ENCODE measurements at regions not wholly inside any gene's neighbourhood (a gene's known extent, or its start where the extent isn't known, plus 50 kb on each side); places are given as distances from the start of the nearest gene placed in this dataset.
"Not testable (repeated sequence)": the region's sequence is repeated elsewhere in the genome, so short reads cannot be mapped to it uniquely, and the experiment has no call there.

DNA sequence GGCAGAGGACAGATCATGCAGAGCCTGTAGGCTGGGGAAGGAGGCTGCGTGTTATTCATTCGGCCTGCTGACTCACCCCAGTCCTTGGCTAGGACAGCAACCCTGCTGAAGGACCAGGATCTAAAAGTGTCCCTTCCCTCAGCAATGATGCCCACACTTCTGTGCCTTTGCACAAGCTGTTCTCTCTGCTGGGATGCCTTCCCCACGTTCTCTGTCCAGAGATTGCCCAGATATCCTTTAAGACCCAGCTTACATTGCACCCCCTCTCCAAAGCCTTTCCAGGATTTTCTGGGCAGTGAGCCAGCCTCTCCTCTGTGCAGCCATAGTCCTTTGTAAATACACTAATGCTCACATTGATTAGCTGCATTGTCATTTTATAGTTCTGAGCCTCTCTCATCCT lies 99.3 kb upstream of the CHD6 start:
- DNase-seq (ENCODE audit: low read depth): no peak

DNA sequence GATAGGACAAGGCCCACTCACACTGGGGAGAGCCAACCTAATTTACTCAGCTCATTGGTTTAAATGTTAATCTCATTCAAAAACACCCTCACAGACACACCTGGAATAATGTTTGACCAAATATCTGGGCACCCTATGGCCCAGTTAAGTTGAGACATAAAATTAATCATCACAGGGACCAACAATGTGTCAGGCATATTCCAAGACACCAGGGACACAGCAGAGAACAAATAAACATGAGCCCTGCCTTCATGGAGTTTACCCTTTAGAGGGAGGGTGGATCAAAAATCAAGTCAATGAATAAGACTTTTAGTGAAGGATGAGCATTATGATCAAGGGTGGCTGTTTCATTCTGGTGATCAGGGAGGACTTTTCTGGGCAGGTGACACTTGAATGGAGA lies 98.7 kb upstream of the CHD6 start:
- no peak for DNase-seq (ENCODE audit: low read depth)

DNA sequence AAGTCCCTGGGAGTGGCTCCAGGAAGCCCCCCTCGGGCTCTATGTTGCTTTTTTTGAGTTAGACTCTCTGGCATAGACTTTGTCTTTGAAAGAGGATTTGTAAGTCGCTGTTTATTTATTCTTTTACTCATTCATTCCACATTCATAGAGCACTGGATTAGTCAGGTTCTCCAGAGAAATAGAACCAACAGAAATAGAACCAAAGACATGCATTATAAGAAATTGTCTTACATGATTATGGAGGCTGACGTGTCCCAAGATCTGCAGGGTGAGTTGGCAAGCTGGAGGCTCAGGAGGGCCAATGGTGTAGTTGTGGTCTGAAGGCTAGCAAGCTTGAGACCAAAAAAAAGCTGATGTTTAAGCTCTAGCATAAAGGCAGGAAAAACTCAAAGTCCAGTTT lies 98.3 kb upstream of the CHD6 start:
- no peak for DNase-seq (ENCODE audit: low read depth)

DNA sequence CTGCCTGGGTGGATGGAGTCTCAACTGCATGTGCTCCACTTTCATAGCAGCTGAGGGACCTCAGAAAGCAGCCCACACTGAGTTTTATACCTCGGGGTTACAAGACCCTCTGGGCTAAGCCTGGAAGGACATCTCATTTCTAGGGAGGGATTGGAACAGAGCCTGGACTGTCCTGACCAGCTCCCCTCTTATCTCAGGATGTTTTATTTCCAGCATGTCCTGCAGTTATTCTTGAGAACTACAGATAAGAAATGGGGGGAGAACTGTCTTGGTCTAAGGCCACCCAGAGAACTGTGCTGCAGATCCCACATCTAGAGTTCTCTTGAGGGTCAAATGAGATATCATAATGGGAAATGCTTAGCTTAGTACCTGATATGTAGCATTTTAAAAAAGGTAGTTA lies 97.3 kb upstream of the CHD6 start:
- DNase-seq (ENCODE audit: low read depth): no peak

DNA sequence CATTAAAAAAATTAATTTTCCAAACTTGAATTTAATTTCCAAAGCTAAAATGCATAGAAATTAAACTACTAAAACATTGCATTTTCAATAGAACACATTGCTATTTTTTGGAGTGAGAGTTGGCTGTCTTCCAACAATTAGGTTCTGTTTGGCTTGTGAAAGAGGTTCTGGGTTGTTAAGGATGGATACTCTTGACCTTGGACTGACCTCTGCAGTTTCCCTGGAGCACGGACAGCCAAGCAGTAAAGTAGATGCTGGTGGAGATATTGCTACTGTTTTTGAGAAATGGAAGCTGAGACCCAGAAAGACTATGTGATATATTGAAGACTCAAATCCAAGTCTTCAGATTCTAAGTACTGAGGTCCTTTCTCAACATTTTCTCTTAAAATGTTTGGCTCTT lies 95.9 kb upstream of the CHD6 start:
- DNase-seq (ENCODE audit: low read depth): no peak

DNA sequence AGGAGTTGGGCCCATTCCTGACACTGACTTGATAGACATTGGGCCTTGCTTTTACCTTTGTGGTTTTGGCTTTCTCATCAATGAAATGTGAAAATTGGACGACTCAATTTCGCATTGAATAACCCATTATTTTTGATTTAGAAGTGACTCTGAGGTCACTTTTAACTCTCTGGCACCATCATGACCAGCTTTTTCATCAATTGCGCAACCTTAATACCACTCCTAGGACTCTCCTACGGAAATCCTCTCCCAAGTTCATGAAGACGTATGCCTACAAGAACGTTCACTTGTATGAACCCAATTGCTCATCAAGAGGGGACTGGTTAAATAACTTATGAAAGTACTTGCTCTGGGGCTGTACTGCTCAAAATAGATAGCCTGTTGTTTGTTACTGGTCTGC lies 86.7 kb upstream of the CHD6 start:
- DNase-seq (ENCODE audit: low read depth): no peak

DNA sequence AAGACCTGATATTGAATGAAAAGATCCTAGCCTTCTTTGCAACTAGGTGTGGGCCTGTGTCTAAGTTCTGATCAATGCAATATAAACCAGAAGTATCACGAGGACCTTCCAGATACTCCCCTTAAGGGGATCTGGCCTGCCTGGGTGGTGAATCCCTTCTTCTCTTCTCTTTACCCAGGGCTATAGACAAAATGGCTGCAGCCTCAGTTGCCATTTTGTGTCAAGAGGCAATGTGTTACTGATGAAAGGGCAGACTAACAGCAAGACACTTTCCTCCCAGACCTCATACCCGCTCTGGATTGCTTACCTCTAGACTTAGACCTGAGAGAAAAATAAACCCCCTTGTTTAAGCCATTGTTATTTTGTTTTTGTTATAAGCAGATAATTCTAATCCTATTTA lies 84.5 kb upstream of the CHD6 start:
- no peak for DNase-seq (ENCODE audit: low read depth)

DNA sequence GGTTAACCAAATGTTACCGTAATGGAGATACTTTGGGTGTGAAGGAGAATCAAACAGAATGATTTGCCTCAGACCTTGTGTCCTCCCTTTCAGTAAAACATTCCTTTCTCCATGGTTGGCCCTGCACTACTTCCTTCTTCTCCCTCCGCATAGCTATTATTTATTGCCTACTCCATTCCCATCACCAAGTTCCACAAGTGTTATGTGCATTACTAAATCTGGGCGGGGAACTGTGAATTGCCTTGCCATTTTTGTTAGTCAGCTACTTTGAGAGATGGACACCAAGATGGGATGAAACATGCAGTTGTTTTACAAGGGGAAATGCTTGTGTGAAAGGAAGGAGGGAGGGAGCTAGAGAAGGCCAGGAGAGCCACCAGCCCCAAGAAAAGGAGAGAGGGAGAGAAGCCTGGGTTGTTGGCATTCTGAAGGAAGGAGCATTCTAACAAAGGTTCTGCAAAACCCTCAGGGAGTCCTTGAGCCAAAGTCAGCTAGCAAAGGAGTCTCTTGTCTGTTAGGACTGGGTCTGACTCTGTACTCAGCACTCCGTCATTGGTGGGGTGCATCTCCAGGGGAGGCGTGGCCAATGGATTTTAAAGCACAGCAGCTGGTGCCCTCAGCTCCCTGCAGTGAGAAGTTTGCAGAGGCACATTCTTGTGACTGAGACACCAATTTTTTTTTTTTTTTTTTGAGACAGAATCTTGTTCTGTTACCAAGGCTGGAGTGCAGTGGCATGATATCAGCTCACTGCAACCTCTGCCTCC lies 83.6 kb upstream of the CHD6 start:
- DNase-seq (ENCODE audit: low read depth): no peak

DNA sequence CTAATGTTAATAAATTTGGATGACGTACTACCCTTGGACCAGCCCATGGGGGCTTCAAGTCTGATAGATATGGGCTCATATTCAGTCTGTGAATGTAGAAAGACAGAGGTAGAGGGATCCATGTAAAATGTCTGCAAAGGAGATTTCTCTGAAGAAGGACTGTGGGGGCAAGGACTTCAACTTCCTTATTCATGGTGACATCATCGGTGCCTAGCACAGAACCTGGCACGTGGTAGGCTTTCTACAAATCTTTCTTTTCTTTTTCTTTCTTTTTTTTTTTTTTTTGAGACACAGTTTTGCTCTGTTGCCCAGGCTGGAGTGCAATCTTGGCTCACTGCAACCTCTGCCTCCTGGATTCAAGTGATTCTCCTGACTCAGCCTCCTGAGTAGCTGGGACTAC lies 81.5 kb upstream of the CHD6 start:
- DNase-seq (ENCODE audit: low read depth): not testable (repeated sequence)

DNA sequence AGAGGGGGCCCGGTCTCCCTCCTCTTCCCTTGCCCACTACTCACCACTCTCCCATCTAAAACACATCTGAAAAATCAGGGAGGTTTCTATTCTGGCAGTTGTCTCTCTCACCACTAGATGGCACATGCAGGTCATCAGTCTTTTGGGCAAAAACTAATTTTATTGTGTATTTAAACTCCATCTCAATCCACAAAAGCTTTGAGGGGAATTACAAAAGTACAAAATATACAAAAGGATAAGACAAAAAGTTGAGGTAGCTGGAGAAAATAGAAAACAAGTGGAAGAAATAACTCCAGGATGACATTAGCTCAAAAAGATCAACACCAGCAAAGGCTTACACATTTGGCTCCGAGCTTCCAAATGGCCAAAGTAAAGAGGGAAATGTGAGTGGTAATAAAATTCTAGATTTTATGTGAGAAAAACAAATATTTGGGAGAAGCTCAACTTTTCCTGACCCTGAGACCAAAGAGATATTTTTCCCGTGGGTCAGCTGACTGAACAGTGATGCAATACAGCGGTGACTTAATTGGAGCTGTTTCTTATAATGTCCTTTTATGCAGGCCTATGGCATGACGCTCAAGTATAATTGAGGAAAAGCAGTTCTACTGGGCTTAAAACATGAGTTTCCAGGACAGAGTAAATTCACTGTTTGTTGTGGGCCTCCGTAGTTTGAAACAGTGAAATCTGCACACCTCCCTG lies 79.8 kb upstream of the CHD6 start:
- DNase-seq (ENCODE audit: low read depth): no peak

DNA sequence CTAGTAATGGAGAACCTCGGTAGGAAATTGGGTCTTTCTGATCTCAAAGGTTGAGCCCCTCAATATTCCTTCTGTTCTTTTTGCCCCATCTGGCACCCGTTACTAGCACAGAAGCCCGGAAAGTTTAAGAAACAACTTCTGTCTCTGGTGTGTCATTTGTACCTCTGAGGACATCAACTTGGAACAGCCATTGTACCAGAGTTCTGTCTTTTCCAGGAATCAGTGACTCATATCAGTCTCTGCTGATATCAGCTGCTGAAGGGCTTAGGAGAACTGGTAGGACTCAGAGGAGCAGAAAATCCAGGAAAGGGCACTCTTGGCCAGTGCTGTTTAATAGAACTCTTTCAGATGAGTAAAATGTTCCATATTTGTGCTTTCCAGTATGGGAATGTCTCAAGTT lies 78.3 kb upstream of the CHD6 start:
- no peak for DNase-seq (ENCODE audit: low read depth)

DNA sequence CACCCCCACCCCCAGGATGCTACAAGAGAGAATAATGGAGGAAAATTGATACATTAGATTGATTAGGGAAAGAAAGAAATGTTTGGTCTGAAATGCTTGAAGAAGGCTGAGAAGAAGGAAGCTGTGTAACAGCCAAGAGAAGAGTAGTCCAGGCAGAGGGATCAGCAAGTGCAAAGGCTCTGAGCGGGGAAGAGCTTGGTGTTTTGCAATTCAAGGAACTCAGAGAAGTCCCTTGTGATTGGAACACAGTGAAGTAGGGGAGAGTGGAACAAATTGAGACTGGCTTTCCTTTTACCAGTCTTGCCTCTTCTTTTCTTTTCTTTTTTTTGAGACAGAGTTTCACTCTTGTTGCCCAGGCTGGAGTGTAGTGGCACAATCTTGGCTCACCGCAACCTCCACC lies 76.6 kb upstream of the CHD6 start:
- no peak for DNase-seq (ENCODE audit: low read depth)

DNA sequence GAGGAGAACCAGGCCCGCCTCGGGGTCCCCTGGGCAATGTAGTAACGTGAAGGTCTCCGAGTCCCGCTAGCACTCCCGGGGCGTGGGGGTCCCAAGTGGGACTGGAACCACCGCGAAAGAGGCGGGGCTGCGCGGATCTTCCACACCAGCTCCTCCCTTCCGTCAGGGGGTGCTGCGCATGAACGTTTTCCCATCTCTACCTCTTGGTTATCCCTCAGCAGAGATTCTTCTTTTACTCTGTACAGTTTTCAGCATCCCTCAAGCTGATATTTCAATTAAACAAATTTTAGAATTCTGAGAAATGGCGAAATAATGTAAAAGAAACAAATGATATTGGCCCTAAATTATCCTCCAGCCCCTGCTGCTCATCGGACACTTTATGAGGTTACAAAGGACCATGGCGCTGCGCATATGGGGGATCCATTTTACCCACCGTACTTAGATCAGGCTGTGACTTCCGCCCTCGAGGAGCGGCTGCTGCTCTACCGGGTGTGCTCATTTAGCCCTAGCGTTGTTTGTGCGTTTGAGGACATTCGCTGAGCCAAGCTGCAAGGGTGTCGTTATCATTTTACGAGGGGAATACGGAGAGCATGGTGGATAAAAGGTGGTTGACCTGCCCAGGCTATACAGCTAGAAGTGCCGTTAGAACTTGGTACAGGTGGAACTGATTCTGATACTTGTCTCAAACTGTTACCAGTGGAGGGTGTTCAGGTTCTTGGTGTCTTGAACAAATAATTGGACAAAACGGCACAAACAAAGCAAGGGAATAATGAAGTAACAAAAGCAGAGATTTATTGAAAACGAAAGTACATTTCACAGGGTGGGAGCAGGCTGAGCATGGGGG lies 75.2 kb upstream of the CHD6 start:
- DNase-seq (ENCODE audit: low read depth): peak; percentile 71

DNA sequence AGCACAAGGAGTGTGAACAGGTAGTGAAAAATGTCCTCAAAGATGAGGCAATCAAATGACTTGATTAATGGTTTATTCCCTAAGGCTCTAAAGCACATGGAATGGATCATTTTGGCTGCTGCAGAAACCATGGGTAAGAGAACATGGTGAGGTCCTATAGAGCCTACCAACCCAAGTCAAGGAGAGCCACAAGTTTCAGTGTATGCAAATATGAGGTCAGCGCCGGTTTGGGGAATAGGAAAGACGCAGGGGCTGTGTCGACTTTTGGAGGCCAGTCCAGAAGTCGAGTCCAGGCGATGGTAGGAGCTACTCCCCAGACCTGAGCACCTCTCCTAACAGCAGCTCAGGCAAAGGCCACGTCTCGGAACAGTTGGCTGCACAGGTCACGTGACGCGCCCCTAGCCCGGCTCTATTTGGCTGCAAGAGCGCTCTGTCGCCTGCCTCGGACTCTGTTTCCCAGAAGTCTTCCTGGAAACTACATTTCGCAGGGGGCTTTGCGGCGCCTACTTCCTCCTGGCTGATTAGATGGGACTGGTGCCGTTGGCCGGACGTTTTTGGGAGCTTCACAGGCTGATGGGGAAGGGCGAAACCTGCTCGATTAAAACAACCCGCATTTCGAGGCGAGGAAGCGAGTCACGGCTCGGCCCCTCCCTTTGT lies 74.4 kb upstream of the CHD6 start:
- DNase-seq (ENCODE audit: low read depth): peak; percentile 71

DNA sequence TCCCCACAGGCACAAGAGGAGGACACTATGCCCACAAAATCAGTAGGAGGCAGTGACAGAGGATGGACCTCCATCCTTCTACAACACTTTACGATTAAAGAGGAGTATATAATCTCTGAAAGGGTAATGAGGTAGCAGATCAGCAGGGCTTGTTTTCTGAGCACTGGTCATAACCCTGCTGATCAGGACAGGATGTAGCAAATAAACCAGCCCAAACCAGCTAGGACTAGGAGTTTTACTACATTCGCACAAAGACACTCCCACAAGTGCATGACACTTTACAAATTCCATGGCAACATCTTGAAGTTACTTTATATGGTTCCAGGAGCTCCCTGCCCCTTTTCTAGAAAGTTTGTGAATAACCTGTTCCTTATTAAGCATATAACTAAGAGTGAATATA lies 73.3 kb upstream of the CHD6 start:
- DNase-seq (ENCODE audit: low read depth): no peak

DNA sequence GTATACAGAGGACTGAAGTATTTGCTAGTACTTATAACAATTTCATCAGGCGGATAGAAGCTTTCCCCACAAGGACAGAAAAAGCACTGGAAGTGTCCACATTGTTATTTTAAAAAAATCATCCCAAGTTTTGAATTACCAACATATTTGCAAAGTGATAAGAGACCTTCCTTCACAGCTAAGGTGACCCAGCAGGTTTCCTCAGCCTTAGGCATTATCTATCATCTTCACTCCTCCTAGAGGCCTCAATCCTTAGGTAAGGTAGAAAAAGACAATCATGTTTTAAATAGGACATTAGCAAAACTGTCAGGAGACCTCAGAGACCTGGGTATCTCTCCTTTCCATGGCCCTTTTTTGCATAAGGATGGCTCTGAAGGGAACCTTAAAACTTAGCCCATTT lies 72.5 kb upstream of the CHD6 start:
- DNase-seq (ENCODE audit: low read depth): no peak

DNA sequence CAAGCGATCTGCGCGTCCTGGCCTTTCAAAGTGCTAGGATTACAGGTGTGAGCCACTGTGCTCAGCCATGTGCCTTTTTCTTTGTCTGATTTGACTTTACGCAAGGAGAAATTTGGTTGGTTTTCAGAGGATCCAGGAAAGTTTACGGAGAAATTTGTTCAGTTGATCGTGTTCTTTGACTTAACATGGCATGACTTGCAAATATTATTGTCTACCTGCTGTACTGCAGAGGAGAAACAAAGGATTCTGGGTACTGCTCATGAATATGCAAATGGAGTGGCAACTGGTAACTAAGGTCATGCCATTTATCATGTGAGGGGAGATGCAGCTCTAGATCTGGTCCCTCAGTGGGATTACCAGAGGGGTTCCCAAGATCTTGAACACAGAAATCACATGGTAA lies 68.8 kb upstream of the CHD6 start:
- no peak for DNase-seq (ENCODE audit: low read depth)

DNA sequence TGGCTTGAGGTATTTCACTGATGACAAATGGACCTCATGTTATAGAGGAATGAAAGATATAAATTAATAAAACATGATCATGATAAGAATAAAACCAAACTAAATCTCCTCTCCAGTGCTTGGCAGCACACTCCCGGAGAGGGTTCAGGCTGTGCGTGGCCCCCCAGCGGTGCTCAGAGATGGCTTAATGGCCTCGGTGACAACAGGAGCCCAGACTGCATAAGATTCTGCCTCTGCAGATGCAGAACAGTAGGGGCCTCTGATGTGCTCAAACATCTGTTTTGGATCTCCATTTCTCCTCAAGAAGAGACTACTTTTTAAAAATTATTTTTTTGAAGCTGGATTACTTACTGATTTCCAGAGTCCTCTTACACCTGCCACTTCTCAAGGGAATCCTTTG lies 67.0 kb upstream of the CHD6 start:
- not testable (repeated sequence) for DNase-seq (ENCODE audit: low read depth)

DNA sequence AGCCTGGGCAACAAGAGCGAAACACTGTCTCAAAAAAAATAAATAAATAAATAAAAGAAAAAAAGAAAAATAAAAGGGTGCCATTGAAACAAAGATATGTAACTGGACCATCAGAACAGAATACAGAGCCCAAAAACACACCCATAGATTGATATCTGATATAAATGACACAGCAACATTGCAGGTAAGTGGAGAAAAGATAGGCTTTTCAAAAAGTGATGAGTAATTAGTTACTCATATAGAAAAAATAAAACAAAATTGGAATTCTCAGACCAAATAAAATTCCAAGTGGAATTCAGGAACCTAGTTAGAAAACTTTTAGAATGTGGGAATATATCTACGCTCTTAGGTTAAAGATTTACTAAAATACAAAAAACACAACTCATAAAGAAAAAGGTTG lies 60.6 kb upstream of the CHD6 start:
- DNase-seq (ENCODE audit: low read depth): no peak

DNA sequence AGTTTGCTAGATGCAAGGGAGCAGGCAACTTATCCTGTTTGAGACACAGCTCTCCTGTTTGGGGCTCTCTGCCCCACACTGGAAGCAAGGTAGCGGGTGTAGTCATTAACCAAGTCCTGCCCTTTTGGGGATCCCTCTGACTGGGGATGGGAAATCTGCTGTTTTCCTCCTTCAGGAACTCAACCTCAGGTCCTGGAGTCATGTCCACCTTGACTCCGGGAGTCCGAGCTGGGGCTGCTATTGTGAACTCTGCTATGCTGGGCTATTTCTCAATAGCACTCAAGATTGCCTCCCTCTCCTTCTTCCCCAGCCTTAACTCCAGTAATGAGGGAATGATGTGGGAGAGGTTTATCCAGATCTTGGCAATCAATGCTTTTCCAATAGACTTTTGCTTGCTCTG lies 54.1 kb upstream of the CHD6 start:
- DNase-seq (ENCODE audit: low read depth): no peak

DNA sequence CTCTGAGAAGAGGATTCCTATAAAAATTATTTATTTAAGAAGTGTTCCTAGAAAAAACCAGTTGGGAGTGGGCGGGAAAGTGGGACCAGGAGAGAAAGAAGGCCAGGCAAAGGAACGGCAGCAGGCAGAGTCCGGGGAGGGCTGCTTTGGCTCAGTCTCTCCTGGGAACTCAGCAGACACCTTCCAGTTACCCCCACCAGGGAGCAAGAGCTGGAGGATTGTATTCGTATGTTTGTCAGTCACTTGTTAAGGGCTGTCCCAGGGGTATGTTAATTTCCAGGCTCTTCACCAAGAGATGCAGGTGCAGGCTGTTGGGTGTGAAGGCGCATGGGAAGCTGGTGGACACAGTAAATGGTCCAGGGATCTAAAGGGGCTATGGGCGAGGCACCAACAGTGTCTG lies 53.0 kb upstream of the CHD6 start:
- no peak for DNase-seq (ENCODE audit: low read depth)

DNA sequence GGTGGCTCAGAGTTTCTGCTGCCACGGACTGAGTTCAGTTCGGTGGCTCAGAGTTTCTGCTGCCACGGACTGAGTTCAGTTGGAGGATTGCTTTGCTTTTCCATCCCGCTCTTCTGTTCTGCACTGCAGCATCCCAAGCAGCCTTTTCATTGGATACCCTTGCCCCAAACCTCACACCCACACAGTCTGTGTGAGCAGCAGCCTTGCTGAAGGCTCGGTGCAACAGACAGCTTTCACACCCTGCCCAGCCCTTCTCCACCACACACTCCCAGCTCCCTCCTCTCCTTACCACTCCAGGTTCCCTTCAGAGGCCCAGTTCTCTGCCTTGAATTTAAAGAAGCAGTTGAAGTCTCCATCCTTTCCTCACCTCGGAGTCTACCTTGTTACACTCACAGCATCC lies 52.5 kb upstream of the CHD6 start:
- no peak for DNase-seq (ENCODE audit: low read depth)
